H9 (cell line): ENCODE measurements at regions not wholly inside any gene's neighbourhood (a gene's known extent, or its start where the extent isn't known, plus 50 kb on each side); places are given as distances from the start of the nearest gene placed in this dataset.

Experiments used
- DNase-seq: peaks from one replicate; pipeline ENCODE4 v3.0.0-alpha.2; 2017
- H2AFZ ChIP-seq: one replicate; pipeline ENCODE4 v1.6.1; 2013; ENCODE audit warnings: mild to moderate bottlenecking, low read length, control low read depth, moderate library complexity
- H2AK5ac ChIP-seq: 2 replicates; pipeline ENCODE4 v1.6.1; 2013; ENCODE audit warnings: low read length, control low read depth, mixed read lengths; ENCODE audit not compliant: insufficient read length
- H2BK120ac ChIP-seq: one replicate; pipeline ENCODE4 v1.6.1; 2013; ENCODE audit warnings: low read depth, mild to moderate bottlenecking, low read length, control low read depth, inconsistent platforms; ENCODE audit not compliant: poor library complexity, severe bottlenecking
- H2BK12ac ChIP-seq: 2 replicates; pipeline ENCODE4 v1.6.1; 2013; ENCODE audit warnings: low read length, control low read depth, mixed read lengths, low read depth; ENCODE audit not compliant: insufficient read length
- H2BK15ac ChIP-seq: 2 replicates; pipeline ENCODE4 v1.6.1; 2013; ENCODE audit warnings: low read depth, low read length, control low read depth
- H2BK20ac ChIP-seq: one replicate; pipeline ENCODE4 v1.6.1; 2013; ENCODE audit warnings: low read depth, mild to moderate bottlenecking, low read length, control low read depth, inconsistent platforms; ENCODE audit not compliant: poor library complexity, severe bottlenecking
- H2BK5ac ChIP-seq: 2 replicates; pipeline ENCODE4 v1.6.1; 2013; ENCODE audit warnings: low read length, control low read depth, mixed read lengths; ENCODE audit not compliant: insufficient read length
- H3K14ac ChIP-seq: 2 replicates; pipeline ENCODE4 v1.6.1; 2013; ENCODE audit warnings: low read length, control low read depth; ENCODE audit not compliant: insufficient read depth
- H3K18ac ChIP-seq: 2 replicates; pipeline ENCODE4 v1.6.1; 2013; ENCODE audit warnings: low read depth, mild to moderate bottlenecking, mixed read lengths, low read length, control low read depth; ENCODE audit not compliant: insufficient read length
- H3K23ac ChIP-seq: 2 replicates; pipeline ENCODE4 v1.6.1; 2013; ENCODE audit warnings: low read length, control low read depth, mixed read lengths, low read depth; ENCODE audit not compliant: insufficient read length
- H3K23me2 ChIP-seq: 2 replicates; pipeline ENCODE4 v1.6.1; 2013; ENCODE audit warnings: low read depth, mild to moderate bottlenecking, mixed read lengths, low read length, control low read depth; ENCODE audit not compliant: insufficient read length, poor library complexity, severe bottlenecking
- H3K27ac ChIP-seq: 2 replicates; pipeline ENCODE4 v1.5.1; 2013; ENCODE audit warnings: low read length, control low read depth, mixed read lengths, low read depth; ENCODE audit not compliant: insufficient read length
- H3K27me3 ChIP-seq: 2 replicates; pipeline ENCODE4 v1.6.1; 2013; ENCODE audit warnings: low read length, control low read depth, inconsistent platforms; ENCODE audit not compliant: insufficient read depth
- H3K4ac ChIP-seq: 2 replicates; pipeline ENCODE4 v1.6.1; 2013; ENCODE audit warnings: low read depth, mild to moderate bottlenecking, control low read depth, inconsistent platforms, low read length, moderate library complexity
- H3K4me1 ChIP-seq: 2 replicates; pipeline ENCODE4 v1.6.1; 2013; ENCODE audit warnings: low read length, control low read depth, inconsistent platforms; ENCODE audit not compliant: insufficient read depth
- H3K4me2 ChIP-seq: 2 replicates; pipeline ENCODE4 v1.6.1; 2013; ENCODE audit warnings: low read length, control low read depth, mixed read lengths; ENCODE audit not compliant: insufficient read length, insufficient read depth
- H3K56ac ChIP-seq: 2 replicates; pipeline ENCODE4 v1.6.1; 2013; ENCODE audit warnings: low read depth, mild to moderate bottlenecking, mixed read lengths, low read length, control low read depth; ENCODE audit not compliant: insufficient read length
- H3K79me1 ChIP-seq: 2 replicates; pipeline ENCODE4 v1.6.1; 2013; ENCODE audit warnings: low read depth, mild to moderate bottlenecking, moderate library complexity, low read length, control low read depth, inconsistent platforms; ENCODE audit not compliant: insufficient read depth, poor library complexity, severe bottlenecking
- H3K79me2 ChIP-seq: 2 replicates; pipeline ENCODE4 v1.6.1; 2013; ENCODE audit warnings: low read length, control low read depth, inconsistent platforms; ENCODE audit not compliant: insufficient read depth
- H3K9ac ChIP-seq: 2 replicates; pipeline ENCODE4 v1.6.1; 2013; ENCODE audit warnings: low read length, control low read depth, mixed read lengths; ENCODE audit not compliant: insufficient read length; ENCODE audit errors: extremely low read depth
- H3K9me3 ChIP-seq: one replicate; pipeline ENCODE4 v1.6.1; 2013; ENCODE audit warnings: low read depth, low read length, inconsistent platforms; ENCODE audit not compliant: control insufficient read depth
- H3T11ph ChIP-seq: one replicate; pipeline ENCODE4 v1.6.1; 2013; ENCODE audit warnings: mild to moderate bottlenecking, low read length, control low read depth, inconsistent platforms
- H4K20me1 ChIP-seq: one replicate; pipeline ENCODE4 v1.6.1; 2013; ENCODE audit not compliant: control insufficient read depth, insufficient read length, insufficient read depth
- H4K5ac ChIP-seq: 2 replicates; pipeline ENCODE4 v1.6.1; 2013; ENCODE audit warnings: low read depth, mild to moderate bottlenecking, mixed read lengths, low read length, control low read depth; ENCODE audit not compliant: insufficient read length
- H4K8ac ChIP-seq: replicated peaks from 2 replicates; pipeline ENCODE4 v1.6.1; 2013; ENCODE audit warnings: low read length, control low read depth, mixed read lengths, low read depth; ENCODE audit not compliant: insufficient read length
- H4K91ac ChIP-seq: 2 replicates; pipeline ENCODE4 v1.6.1; 2013; ENCODE audit warnings: low read depth, mild to moderate bottlenecking, moderate library complexity, mixed read lengths, low read length, control low read depth; ENCODE audit not compliant: insufficient read length
- H3K27ac Mint-ChIP-seq, 3 experiments: 2 replicates in 2 of 3; 3 replicates in 1 of 3; pipeline ENCODE4 v1.8.0; 2020 to 2021; ENCODE audit warnings: mixed read lengths in 3 of 3, mild to moderate bottlenecking in 1 of 3, moderate library complexity in 1 of 3
- H3K27me3 Mint-ChIP-seq: 2 replicates; pipeline ENCODE4 v1.8.0; 2021; ENCODE audit warnings: low read depth, mild to moderate bottlenecking, moderate library complexity, mixed read lengths
- H3K36me3 Mint-ChIP-seq, 3 experiments: 2 replicates in 2 of 3; 3 replicates in 1 of 3; pipeline ENCODE4 v1.8.0; 2020 to 2021; ENCODE audit warnings: low read depth in 3 of 3, mixed read lengths in 3 of 3; ENCODE audit not compliant: insufficient read depth in 1 of 3
- H3K4me1 Mint-ChIP-seq, 2 experiments: 2 replicates each; pipeline ENCODE4 v1.8.0; 2020; ENCODE audit warnings: mixed read lengths in 2 of 2
- H3K4me3 Mint-ChIP-seq, 2 experiments: 2 replicates in 1 of 2; 3 replicates in 1 of 2; pipeline ENCODE4 v1.8.0; 2020 to 2021; ENCODE audit warnings: mild to moderate bottlenecking in 2 of 2, mixed read lengths in 2 of 2, moderate library complexity in 1 of 2
- H3K9me3 Mint-ChIP-seq, 2 experiments: 2 replicates in 1 of 2; 3 replicates in 1 of 2; pipeline ENCODE4 v1.8.0; 2020; ENCODE audit warnings: mild to moderate bottlenecking in 2 of 2, mixed read lengths in 2 of 2, moderate library complexity in 1 of 2
- WGBS: extraction: QIAGEN DNeasy Blood & Tissue Kit; methylation state at CpG from one replicate; pipeline ENCODE4 v1.1.7; 2013; ENCODE audit warnings: missing lambda C conversion rate, low lambda C conversion rate, mixed read lengths; ENCODE audit not compliant: insufficient read length; ENCODE audit errors: extremely low coverage; 5-methylcytosine and 5-hydroxymethylcytosine counted together
- TF ChIP-seq, protein P1 (sequence below): fragments of 200-600 bp; sonication (generic); conservative IDR thresholded peaks from 3 replicates; pipeline ENCODE4 v1.8.0; 2021; ENCODE audit warnings: antibody characterized with exemption, mild to moderate bottlenecking

DNA sequence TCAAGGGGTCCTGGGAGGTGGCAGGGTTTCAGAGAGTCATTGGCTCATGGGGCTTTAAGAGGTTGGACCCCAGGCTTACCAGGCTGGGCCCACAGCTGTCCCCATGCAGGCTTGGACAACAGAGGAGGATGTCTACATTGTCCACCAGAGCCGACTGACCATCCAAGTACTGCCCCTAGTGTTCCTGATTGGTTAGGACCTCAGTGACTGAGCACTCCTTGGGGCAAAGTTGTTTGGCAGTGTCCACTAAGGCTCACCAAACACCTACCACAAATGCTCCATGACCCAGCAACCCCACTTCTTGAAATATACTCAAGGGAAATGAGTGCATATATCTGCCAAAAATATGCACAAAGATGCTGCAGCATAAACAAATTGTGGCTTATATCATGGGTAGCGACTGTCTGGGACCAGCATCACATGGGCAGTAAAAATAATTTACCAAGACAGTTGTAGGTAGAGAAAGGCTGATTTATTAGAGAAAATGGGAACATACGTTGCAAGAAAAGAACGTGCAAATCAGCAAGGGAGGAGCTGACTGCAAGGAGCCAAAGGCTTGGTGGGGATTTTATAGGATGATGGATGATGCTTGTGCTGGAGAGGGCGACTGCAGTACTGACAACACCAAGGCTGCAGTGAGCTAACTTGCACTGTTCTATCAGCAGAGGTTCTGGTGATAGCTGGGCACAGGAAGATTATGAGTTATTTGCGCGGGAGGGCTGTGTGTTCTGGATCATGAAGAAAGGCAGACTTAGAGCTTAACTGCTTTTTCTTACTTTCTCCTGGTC is 265.2 kb downstream of the GADD45G start:
- Histone ChIP-seq H4K5ac (no peak overlapping the region), H3K18ac (no peak overlapping the region), H2AK5ac (no peak overlapping the region), H4K20me1 (no peaks in the 10 kb centered on the region), H2BK20ac (no peak overlapping the region), H2AFZ (no peak overlapping the region), H3K79me2 (no peaks in the 10 kb centered on the region), H3K23me2 (no peaks in the 10 kb centered on the region), H2BK5ac (no peak overlapping the region), H3K23ac (no peak overlapping the region), H3K27me3 (no peaks in the 10 kb centered on the region), H3K14ac (no peak overlapping the region), H3K27ac (no peak overlapping the region), H3K56ac (no peak overlapping the region), H4K91ac (no peak overlapping the region), H3K9me3 (no peaks in the 10 kb centered on the region), H3T11ph (no peak overlapping the region), H4K8ac (no peak overlapping the region), H3K4me1 (no peaks in the 10 kb centered on the region), H3K79me1 (no peaks in the 10 kb centered on the region), H3K4me2 (no peak overlapping the region), H3K9ac (no peak overlapping the region), H2BK15ac (no peak overlapping the region), H3K4ac (no peak overlapping the region), H2BK120ac (no peak overlapping the region), H2BK12ac (no peak overlapping the region)
- Mint-ChIP-seq H3K9me3 (no peaks in the 10 kb centered on the region), H3K36me3 (no peaks in the 10 kb centered on the region), H3K4me1 (no peaks in the 10 kb centered on the region), H3K4me3 (no peak overlapping the region), H3K27me3 (peaks cover 3% of the 10 kb centered on the region; the same call in 1 of the 2 replicates), H3K27ac (no peak overlapping the region)
- DNase-seq, result no peak
- TF ChIP-seq, protein P1, sequence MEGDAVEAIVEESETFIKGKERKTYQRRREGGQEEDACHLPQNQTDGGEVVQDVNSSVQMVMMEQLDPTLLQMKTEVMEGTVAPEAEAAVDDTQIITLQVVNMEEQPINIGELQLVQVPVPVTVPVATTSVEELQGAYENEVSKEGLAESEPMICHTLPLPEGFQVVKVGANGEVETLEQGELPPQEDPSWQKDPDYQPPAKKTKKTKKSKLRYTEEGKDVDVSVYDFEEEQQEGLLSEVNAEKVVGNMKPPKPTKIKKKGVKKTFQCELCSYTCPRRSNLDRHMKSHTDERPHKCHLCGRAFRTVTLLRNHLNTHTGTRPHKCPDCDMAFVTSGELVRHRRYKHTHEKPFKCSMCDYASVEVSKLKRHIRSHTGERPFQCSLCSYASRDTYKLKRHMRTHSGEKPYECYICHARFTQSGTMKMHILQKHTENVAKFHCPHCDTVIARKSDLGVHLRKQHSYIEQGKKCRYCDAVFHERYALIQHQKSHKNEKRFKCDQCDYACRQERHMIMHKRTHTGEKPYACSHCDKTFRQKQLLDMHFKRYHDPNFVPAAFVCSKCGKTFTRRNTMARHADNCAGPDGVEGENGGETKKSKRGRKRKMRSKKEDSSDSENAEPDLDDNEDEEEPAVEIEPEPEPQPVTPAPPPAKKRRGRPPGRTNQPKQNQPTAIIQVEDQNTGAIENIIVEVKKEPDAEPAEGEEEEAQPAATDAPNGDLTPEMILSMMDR, result no peak; the same call in 2 of the 3 replicates
- no CpG with 5 or more reads among the region's 7 CpGs for WGBS
